NCI-H748 (cell line): ENCODE measurements at regions not wholly inside any gene's neighbourhood (a gene's known extent, or its start where the extent isn't known, plus 50 kb on each side); places are given as distances from the start of the nearest gene placed in this dataset.
"Not testable (repeated sequence)": the region's sequence is repeated elsewhere in the genome, so short reads cannot be mapped to it uniquely, and the experiment has no call there.

Source experiments
- DNase-seq: peaks from one replicate; lab custom pipeline; 2025; ENCODE audit not compliant: unreplicated experiment; lab: John Stamatoyannopoulos, UW

GRCh38 chr2:176832086-176832485 is 380.5 kb upstream of the HNRNPA3 start:
- no peak for DNase-seq

DNA sequence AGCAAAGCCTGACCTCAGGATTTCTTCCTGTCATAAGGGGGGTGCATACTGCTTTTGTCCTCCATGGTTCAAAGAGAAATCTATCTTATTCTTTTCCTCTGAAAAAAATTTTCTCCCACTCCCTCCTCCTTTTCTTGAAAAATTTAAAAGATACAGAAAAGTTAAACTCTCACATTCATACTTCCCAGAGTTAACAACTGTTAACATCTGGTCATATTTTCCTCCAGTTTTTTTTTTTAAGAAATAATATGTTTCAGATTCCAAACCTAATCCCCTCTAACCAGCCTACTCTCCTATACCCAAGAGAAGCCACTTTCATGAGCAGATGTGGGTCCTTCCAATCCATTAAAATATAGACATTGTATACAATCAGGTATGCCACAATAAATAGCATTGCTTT is 378.9 kb upstream of the HNRNPA3 start:
- no peak for DNase-seq

GRCh38 chr2:176834226-176834625 is 378.4 kb upstream of the HNRNPA3 start:
- DNase-seq, result no peak

- no peak for DNase-seq
Measured at GRCh38 chr2:176843208-176843607, 369.4 kb upstream of the HNRNPA3 start.

- no peak for DNase-seq
Measured at GRCh38 chr2:176844461-176844860, 368.1 kb upstream of the HNRNPA3 start.

DNA sequence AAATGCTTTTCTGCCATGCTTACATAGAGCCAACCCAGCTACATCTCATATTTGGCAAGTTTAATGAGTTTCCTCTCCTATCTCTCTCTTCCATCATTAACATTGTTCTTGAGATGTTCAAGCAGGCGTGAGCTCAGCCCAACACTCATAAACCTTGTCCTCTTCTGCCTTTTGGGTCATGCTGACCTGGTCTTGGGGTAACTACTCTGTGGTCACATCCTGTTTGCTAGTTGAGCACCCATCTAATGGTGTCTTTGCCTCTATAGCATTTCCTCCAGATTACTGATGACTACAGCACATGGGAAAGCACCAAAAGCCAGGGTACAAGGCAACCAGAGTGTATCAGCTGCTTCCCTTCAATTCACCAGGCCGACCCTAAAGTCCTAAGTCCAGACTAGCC is 366.9 kb upstream of the HNRNPA3 start:
- no peak for DNase-seq

- no peak for DNase-seq
Measured at GRCh38 chr2:176847575-176847974, 365.0 kb upstream of the HNRNPA3 start.

DNA sequence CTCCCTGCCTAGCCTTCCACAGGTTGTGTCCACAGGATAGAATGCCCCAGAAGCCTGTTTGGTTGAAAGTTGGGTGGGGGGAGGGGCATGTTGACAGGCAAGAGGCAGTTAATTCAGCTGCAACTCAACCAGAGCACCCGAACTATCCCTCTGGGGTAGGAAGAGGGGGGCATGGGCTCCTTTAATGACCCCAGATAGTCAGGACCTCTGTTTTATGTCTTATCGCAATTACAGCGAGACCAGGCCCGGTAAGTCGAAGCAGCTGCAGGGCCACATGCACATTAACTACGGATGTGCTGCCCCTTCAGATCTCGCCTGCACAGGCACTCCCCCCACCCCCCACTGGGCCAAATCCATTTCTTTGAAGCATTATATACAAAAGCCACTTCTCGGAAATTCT is 363.8 kb upstream of the HNRNPA3 start:
- no peak for DNase-seq

- DNase-seq, result peak; percentile 47
Measured at GRCh38 chr2:176851200-176851888, 361.2 kb upstream of the HNRNPA3 start.

DNA sequence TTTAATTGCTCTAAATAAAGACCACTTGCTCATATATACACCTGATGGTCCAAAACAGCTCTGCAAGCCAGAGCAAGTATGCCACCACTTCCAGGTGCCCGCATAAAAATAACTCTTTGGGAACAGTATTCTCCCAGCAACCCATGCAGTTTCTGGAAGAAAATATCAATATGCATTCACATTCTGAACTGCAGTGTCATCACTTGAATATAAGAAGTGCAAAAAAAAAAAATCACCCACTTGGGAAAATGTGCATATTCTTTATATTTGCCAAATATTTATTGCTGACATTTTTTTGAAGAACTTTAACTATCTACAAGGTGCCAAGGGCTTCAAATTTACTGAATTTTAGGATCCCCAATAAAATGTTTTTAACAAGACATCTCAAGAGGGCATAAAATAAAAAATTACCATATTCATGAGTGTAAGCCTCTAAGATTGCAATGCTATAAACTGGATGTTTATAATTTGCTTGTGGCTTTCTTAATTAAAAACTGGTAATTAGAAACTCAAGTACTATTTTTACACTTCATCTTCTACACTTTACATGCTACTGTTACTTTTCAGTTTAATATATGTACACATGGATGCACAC is 360.6 kb upstream of the HNRNPA3 start:
- no peak for DNase-seq

GRCh38 chr2:176852667-176853066 is 359.9 kb upstream of the HNRNPA3 start:
- peak; percentile 65 for DNase-seq

- DNase-seq, result peak; percentile 61
Measured at GRCh38 chr2:176854062-176854461, 358.5 kb upstream of the HNRNPA3 start.

DNA sequence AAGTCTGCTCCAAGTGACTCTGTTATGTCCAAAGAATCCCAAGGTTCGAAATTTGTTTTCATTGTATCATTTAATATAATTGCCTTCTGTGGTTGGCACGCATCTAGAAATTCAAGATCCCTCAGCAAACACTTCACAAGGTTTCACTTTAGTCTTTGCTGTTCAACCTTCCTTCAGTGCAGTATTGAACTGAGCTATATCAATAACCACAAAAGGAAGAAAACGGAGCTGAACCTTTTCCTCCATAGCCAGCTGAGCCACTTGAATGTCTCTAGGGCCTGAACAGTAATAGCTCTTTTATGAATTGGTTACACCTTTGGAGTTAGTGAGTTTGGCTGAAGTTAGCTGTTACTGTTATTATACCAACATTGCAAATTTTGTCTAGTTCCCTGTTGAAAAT is 357.7 kb upstream of the HNRNPA3 start:
- DNase-seq, result peak; percentile 14

GRCh38 chr2:176856683-176857082 is 355.9 kb upstream of the HNRNPA3 start:
- DNase-seq, result no peak

DNA sequence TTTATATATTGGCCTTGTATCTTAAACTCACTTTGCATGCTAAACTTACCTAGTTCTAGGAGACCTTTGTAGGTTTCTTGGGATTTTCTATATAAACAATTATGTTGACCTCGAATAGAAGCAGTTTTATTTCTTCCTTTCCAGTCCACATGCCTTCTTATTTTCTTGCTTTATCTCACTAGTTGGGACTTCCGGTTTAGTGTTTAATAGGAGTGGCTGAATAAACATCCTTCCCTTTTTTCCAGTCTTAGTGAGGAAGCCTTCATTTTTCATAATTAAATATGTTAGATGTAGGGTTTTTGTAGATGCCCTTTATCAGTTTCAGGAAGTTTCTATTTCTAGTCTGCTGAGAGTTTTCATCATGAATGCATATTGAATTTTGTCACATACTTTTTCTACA is 347.3 kb upstream of the HNRNPA3 start:
- no peak for DNase-seq

DNA sequence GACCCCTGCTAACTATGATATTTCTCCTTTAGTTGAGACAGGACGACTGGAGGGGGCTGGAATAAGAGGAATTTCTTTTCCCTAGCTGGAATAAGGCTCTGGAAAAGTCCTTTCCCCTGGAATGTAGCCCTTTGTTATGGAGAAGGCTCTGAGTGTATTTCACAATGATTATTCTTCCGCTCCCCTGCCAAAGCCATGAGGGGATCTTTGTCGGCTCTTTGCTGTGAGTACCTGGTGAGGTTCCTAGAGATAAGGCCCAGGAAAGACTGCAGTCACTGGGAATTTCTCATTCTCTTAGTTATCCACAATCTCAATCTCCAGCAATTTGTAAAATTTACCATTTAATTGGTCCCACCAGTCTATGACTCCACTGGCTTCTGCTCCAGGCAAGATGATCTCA is 340.2 kb upstream of the HNRNPA3 start:
- DNase-seq, result no peak

DNA sequence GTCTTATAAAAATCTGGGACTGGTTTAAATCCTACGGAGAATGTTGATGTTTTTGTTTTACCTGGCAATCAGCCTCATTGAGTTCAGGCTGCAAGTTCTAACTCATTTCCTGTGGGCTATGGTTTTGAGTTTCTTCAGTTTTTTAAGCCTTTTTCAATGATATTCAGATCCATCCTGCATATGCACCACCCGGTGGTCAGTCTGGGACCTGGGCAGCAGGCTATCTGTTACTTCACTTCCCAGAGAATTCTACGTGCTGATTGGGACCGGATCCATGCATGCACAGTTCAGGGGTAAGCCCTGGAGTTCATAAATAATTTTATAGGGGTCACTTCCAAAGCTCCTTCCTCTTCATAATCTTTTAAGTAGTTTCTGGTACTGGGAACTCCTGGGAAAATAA is 339.2 kb upstream of the HNRNPA3 start:
- peak; percentile 10 for DNase-seq

DNA sequence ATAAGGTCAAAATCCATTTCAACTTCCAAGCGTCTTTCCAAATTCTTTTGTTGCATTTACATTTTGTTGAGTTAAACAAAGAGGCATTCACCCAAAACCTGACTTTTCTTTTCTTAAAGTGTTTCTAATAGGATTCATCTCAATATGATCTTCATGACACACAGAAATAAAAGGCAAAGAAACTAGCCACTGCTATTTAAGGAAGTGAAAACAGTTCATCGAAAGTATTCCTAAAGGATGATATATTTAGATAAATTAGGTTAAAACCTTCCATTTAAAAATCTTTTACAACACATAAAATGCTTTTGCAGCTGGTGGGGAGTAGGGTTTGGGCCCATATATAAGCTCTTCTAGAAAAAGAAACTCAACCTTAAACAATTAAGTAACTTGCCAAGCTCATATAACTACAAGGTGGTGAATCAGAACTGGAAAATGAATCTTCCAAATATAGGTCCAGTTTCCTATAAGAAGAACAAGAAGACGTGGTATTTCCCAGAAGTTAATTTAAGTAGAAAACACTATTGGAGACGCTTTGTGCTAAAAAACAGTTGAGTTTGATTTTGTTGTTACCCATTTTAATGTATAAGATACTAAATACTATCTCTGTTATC is 336.0 kb upstream of the HNRNPA3 start:
- DNase-seq, result no peak

- DNase-seq, result peak; percentile 32
Measured at GRCh38 chr2:176879426-176879995, 333.1 kb upstream of the HNRNPA3 start.

DNA sequence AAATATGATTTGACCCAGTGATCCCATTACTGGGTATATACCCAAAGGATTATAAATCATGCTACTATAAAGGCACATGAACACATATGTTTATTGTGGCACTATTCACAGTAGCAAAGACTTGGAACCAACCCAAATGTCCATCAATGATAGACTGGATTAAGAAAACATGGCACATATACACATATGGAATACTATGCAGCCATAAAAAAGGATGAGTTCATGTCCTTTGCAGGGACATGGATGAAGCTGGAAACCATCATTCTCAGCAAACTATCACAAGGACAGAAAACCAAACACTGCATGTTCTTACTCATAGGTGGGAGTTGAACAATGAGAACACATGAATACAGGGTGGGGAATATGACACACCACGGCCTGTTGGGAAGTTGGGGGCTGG is 330.5 kb upstream of the HNRNPA3 start:
- DNase-seq, result not testable (repeated sequence)

DNA sequence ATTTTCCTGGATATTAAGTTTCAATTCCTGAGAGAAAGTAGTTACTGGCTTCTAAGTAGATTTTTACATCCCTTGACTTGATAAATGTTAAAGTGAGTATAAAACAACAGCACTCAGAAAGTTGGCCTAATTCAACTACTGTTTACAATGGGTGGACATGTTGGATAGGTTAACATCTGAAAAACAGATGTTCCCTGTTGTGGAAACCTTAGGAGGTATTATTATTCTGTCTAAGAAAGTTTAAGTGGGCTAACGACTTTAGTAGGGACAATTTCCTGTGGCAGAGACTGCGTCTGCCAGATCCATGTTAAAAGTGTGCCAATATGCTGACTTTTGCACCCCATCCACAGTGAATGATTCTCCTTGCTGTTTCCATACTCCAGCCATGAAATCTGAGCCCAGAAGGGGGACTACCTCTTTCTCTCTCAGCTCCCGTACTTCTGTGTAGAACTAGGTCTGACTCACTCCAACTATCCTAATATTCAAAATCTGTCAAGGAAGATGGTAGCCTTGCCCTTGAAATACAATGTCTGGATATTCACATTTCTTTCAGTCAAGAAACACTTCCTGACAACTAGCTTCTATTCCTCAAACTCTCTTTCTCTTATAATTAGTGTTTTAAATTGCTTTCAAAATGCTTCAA is 327.5 kb upstream of the HNRNPA3 start:
- no peak for DNase-seq

GRCh38 chr2:176885661-176886060 is 326.9 kb upstream of the HNRNPA3 start:
- no peak for DNase-seq
